ENCODE measurements at regions not wholly inside any gene's neighbourhood (a gene's known extent, or its start where the extent isn't known, plus 50 kb on each side); places are given as distances from the start of the nearest gene placed in this dataset.

DNA sequence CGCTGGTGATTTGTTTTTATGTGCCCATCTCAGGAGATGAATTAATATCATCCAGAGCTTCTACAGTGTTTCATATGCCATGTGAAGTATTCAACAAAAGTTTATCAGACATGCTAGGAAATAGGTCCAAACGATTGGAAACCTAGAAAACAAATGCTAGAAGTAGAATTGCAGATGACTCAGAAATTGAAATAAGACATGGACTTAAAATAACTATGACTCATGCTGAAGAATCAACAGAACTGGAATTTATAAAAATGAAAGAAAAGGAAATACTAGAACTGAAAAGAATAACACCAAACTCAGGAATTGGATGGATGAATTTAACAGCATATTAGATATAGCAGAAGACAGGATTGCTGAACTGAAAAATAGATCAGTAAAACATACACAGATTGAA, 172.7 kb upstream of the GIMD1 start:
- Histone ChIP-seq H4K91ac (ENCODE audit: insufficient read length, low read depth, low read length) (no peak overlapping the region), H3K27me3 (ENCODE audit: insufficient read depth, low read length) (no peaks in the 10 kb centered on the region), H3K18ac (ENCODE audit: insufficient read length, low read depth, low read length) (no peak overlapping the region), H4K5ac (ENCODE audit: insufficient read length, low read depth, low read length) (no peak overlapping the region), H4K8ac (replicated peaks; ENCODE audit: insufficient read length, low read depth, low read length) (no peak overlapping the region), H2BK20ac (ENCODE audit: low read depth, low read length, poor library complexity, severe bottlenecking) (no peak overlapping the region), H3K4me1 (ENCODE audit: insufficient read depth, low read length) (no peaks in the 10 kb centered on the region), H3K23ac (ENCODE audit: insufficient read length, low read depth, low read length) (no peak overlapping the region), H3T11ph (ENCODE audit: low read length) (no peak overlapping the region), H2BK12ac (ENCODE audit: insufficient read length, low read depth, low read length) (no peak overlapping the region), H2BK120ac (ENCODE audit: low read depth, low read length, poor library complexity, severe bottlenecking) (no peak overlapping the region), H3K79me2 (ENCODE audit: insufficient read depth, low read length) (no peaks in the 10 kb centered on the region), H3K56ac (ENCODE audit: insufficient read length, low read depth, low read length) (no peak overlapping the region), H2BK5ac (ENCODE audit: insufficient read length, low read length) (no peak overlapping the region), H2AFZ (ENCODE audit: low read length) (no peak overlapping the region), H3K27ac (ENCODE audit: insufficient read length, low read depth, low read length) (no peak overlapping the region), H2BK15ac (ENCODE audit: low read depth, low read length) (no peak overlapping the region), H3K23me2 (ENCODE audit: insufficient read length, low read depth, low read length, poor library complexity, severe bottlenecking) (no peaks in the 10 kb centered on the region), H3K9ac (ENCODE audit: extremely low read depth, insufficient read length, low read length) (no peak overlapping the region), H3K4me2 (ENCODE audit: insufficient read depth, insufficient read length, low read length) (no peak overlapping the region), H2AK5ac (ENCODE audit: insufficient read length, low read length) (no peak overlapping the region), H3K9me3 (ENCODE audit: control insufficient read depth, low read depth, low read length) (no peaks in the 10 kb centered on the region), H3K79me1 (ENCODE audit: insufficient read depth, low read depth, low read length, poor library complexity, severe bottlenecking) (no peaks in the 10 kb centered on the region), H3K4ac (ENCODE audit: low read depth, low read length) (no peak overlapping the region), H4K20me1 (ENCODE audit: control insufficient read depth, insufficient read depth, insufficient read length) (no peaks in the 10 kb centered on the region), H3K14ac (ENCODE audit: insufficient read depth, low read length) (no peak overlapping the region)
- peaks cover 0 to 2% (median 0%) of the 10 kb centered on the region in 3 experiments; a peak in 1 of 7 replicates for H3K36me3 Mint-ChIP-seq (ENCODE audit: insufficient read depth in 1 of 3, low read depth in 3 of 3)
- TF ChIP-seq, protein P1, sequence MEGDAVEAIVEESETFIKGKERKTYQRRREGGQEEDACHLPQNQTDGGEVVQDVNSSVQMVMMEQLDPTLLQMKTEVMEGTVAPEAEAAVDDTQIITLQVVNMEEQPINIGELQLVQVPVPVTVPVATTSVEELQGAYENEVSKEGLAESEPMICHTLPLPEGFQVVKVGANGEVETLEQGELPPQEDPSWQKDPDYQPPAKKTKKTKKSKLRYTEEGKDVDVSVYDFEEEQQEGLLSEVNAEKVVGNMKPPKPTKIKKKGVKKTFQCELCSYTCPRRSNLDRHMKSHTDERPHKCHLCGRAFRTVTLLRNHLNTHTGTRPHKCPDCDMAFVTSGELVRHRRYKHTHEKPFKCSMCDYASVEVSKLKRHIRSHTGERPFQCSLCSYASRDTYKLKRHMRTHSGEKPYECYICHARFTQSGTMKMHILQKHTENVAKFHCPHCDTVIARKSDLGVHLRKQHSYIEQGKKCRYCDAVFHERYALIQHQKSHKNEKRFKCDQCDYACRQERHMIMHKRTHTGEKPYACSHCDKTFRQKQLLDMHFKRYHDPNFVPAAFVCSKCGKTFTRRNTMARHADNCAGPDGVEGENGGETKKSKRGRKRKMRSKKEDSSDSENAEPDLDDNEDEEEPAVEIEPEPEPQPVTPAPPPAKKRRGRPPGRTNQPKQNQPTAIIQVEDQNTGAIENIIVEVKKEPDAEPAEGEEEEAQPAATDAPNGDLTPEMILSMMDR (conservative IDR thresholded peaks at IDR 0.05) = no peak
- H3K27me3 Mint-ChIP-seq (ENCODE audit: low read depth) = peaks cover 2% of the 10 kb centered on the region; the same call in 1 of the 2 replicates
- H3K4me3 Mint-ChIP-seq = no peak overlapping the region
- no peak for DNase-seq
- H3K27ac Mint-ChIP-seq = no peak overlapping the region
- WGBS (ENCODE audit: extremely low coverage, insufficient read length, low lambda C conversion rate) = no CpG with 5 or more reads among the region's 2 CpGs
- peaks cover 3 to 7% of the 10 kb centered on the region in 2 experiments for H3K4me1 Mint-ChIP-seq
- H3K9me3 Mint-ChIP-seq = peaks cover 0 to 12% of the 10 kb centered on the region in 2 experiments; a peak in 1 of 5 replicates

All from H9 (cell line).